CD14-positive monocyte (primary cell): ENCODE measurements at regions not wholly inside any gene's neighbourhood (a gene's known extent, or its start where the extent isn't known, plus 50 kb on each side); places are given as distances from the start of the nearest gene placed in this dataset.

ENCODE experiments used
- DNase-seq, 3 donors: peaks; one replicate each; pipeline ENCODE4 v3.0.0-alpha.2; 2011 to 2022
- H2AFZ ChIP-seq: 2 replicates; pipeline ENCODE4 v1.6.0; 2012; ENCODE audit warnings: mild to moderate bottlenecking, low read depth, low read length, inconsistent platforms; ENCODE audit not compliant: insufficient read depth, poor library complexity, severe bottlenecking
- H3K27ac ChIP-seq, 2 donors: 1 replicate in 1 of 2; 2 replicates in 1 of 2; pipeline ENCODE4 v1.5.1; 2012 to 2013; ENCODE audit warnings: low read length in 2 of 2, control low read depth in 1 of 2, inconsistent platforms in 1 of 2, low read depth in 1 of 2, mild to moderate bottlenecking in 1 of 2
- H3K27me3 ChIP-seq, 2 donors: one replicate each; pipeline versions ENCODE4 v1.6.0 to v1.6.1; 2011 to 2013; ENCODE audit warnings: low read length in 2 of 2; ENCODE audit not compliant: control insufficient read depth in 2 of 2, insufficient read depth in 2 of 2
- H3K36me3 ChIP-seq, 2 donors: replicated peaks in 1 of 2; 1 replicate in 1 of 2; 2 replicates in 1 of 2; pipeline versions ENCODE4 v1.5.1 to v1.6.1; 2012 to 2013; ENCODE audit warnings: low read length in 2 of 2, control low read depth in 1 of 2, inconsistent platforms in 1 of 2, mild to moderate bottlenecking in 1 of 2; ENCODE audit not compliant: insufficient read depth in 2 of 2, control insufficient read depth in 1 of 2
- H3K4me1 ChIP-seq, 2 donors: 1 replicate in 1 of 2; 2 replicates in 1 of 2; pipeline versions ENCODE4 v1.5.1 to v1.6.1; 2012 to 2013; ENCODE audit warnings: low read length in 2 of 2, control low read depth in 1 of 2, inconsistent platforms in 1 of 2, mild to moderate bottlenecking in 1 of 2, moderate library complexity in 1 of 2; ENCODE audit not compliant: insufficient read depth in 2 of 2, control insufficient read depth in 1 of 2
- H3K4me2 ChIP-seq: replicated peaks from 2 replicates; pipeline ENCODE3; 2012; ENCODE audit warnings: low read length, moderate library complexity, mild to moderate bottlenecking; ENCODE audit not compliant: poor library complexity, severe bottlenecking; ENCODE audit errors: extremely low read depth
- H3K4me3 ChIP-seq, 3 experiments: fragments of 200-600 bp in 1 of 3; sonication (generic) in 1 of 3; replicated peaks in 1 of 3; 1 replicate in 2 of 3; 2 replicates in 1 of 3; pipeline ENCODE4 v1.5.1; 2011 to 2013; ENCODE audit warnings: low read length in 3 of 3, mild to moderate bottlenecking in 3 of 3, control low read depth in 2 of 3, low read depth in 2 of 3, inconsistent platforms in 1 of 3, moderate library complexity in 1 of 3
- H3K79me2 ChIP-seq: 2 replicates; pipeline ENCODE4 v1.6.0; 2012; ENCODE audit warnings: mild to moderate bottlenecking, control low read depth, inconsistent platforms, low read length, moderate library complexity; ENCODE audit not compliant: insufficient read depth
- H3K9ac ChIP-seq: 2 replicates; pipeline ENCODE4 v1.6.0; 2017; ENCODE audit warnings: low read length, mild to moderate bottlenecking; ENCODE audit not compliant: insufficient read depth, poor library complexity, severe bottlenecking
- H3K9me3 ChIP-seq, 2 donors: replicated peaks in 1 of 2; 1 replicate in 1 of 2; 2 replicates in 1 of 2; pipeline versions ENCODE4 v1.5.1 to v1.6.1; 2012 to 2013; ENCODE audit warnings: low read length in 2 of 2, control low read depth in 1 of 2; ENCODE audit not compliant: control insufficient read depth in 1 of 2, insufficient read depth in 1 of 2
- H4K20me1 ChIP-seq: 2 replicates; pipeline ENCODE4 v1.6.0; 2012; ENCODE audit warnings: mild to moderate bottlenecking, low read length, control low read depth, moderate library complexity; ENCODE audit not compliant: insufficient read depth
- H3K27ac Mint-ChIP-seq, 7 donors: one replicate each; pipeline ENCODE4 v1.8.0; 2020; ENCODE audit warnings: mild to moderate bottlenecking in 7 of 7, mixed read lengths in 7 of 7, moderate library complexity in 6 of 7, inconsistent platforms in 2 of 7
- H3K27me3 Mint-ChIP-seq, 3 donors: one replicate each; pipeline ENCODE4 v1.8.0; 2021 to 2022; ENCODE audit warnings: low read depth in 3 of 3, mild to moderate bottlenecking in 3 of 3, mixed read lengths in 3 of 3, moderate library complexity in 3 of 3, inconsistent platforms in 1 of 3
- H3K36me3 Mint-ChIP-seq, 2 donors: one replicate each; pipeline ENCODE4 v1.8.0; 2020; ENCODE audit warnings: mixed read lengths in 2 of 2, inconsistent platforms in 1 of 2, mild to moderate bottlenecking in 1 of 2
- H3K4me1 Mint-ChIP-seq: one replicate; pipeline ENCODE4 v1.8.0; 2020; ENCODE audit warnings: mild to moderate bottlenecking, mixed read lengths
- H3K4me3 Mint-ChIP-seq, 2 donors: one replicate each; pipeline ENCODE4 v1.8.0; 2020; ENCODE audit warnings: mild to moderate bottlenecking in 2 of 2, mixed read lengths in 2 of 2, moderate library complexity in 1 of 2
- H3K9me3 Mint-ChIP-seq, 7 donors: one replicate each; pipeline ENCODE4 v1.8.0; 2020 to 2022; ENCODE audit warnings: mixed read lengths in 7 of 7, mild to moderate bottlenecking in 6 of 7, moderate library complexity in 6 of 7, inconsistent platforms in 2 of 7
- CTCF ChIP-seq: fragments of 200-600 bp; IDR thresholded peaks from one replicate; pipeline ENCODE4 v1.8.0; 2022; ENCODE audit warnings: antibody characterized with exemption, mild to moderate bottlenecking
- WGBS: methylation state at CpG from one replicate; pipeline ENCODE4 v1.1.5; 2013; ENCODE audit warnings: missing lambda C conversion rate; ENCODE audit not compliant: insufficient coverage; 5-methylcytosine and 5-hydroxymethylcytosine counted together
- intact Hi-C, 2 donors: fragments of 100-400 bp; cut with micrococcal nuclease; formaldehyde crosslinking; loops; one replicate each; pipeline versions ENCODE4 v1.15.0 to v1.15.1; 2023

GRCh38 chr1:4351453-4351852 lies 303.0 kb upstream of the AJAP1 start:
- H3K27ac Mint-ChIP-seq: no peak overlapping the region
- Histone ChIP-seq H3K27me3 (no peaks in the 10 kb centered on the region), H3K9ac (no peak overlapping the region), H3K4me1 (no peaks in the 10 kb centered on the region), H3K9me3 (no peaks in the 10 kb centered on the region), H3K27ac (no peak overlapping the region), H3K4me2 (no peak overlapping the region), H3K36me3 (no peaks in the 10 kb centered on the region), H4K20me1 (no peaks in the 10 kb centered on the region), H2AFZ (no peak overlapping the region), H3K79me2 (no peaks in the 10 kb centered on the region), H3K4me3 (no peak overlapping the region)
- 92% methylated on average over 4 of the region's 6 CpGs for WGBS
- H3K4me1 Mint-ChIP-seq: no peaks in the 10 kb centered on the region
- no peak for DNase-seq
- no peak for TF ChIP-seq CTCF
- H3K9me3 Mint-ChIP-seq: peaks cover 0 to 7% (median 2%) of the 10 kb centered on the region in 7 donors
- H3K4me3 Mint-ChIP-seq: no peak overlapping the region
- no peaks in the 10 kb centered on the region for H3K36me3 Mint-ChIP-seq
- intact Hi-C loops: no loop called here
- no peaks in the 10 kb centered on the region for H3K27me3 Mint-ChIP-seq

GRCh38 chr1:4353090-4353856 lies 301.1 kb upstream of the AJAP1 start:
- Histone ChIP-seq H3K9ac (no peak overlapping the region), H3K36me3 (no peaks in the 10 kb centered on the region), H3K27me3 (no peaks in the 10 kb centered on the region), H3K4me2 (no peak overlapping the region), H2AFZ (no peak overlapping the region), H3K79me2 (no peaks in the 10 kb centered on the region), H3K4me3 (no peak overlapping the region), H3K27ac (no peak overlapping the region), H4K20me1 (no peaks in the 10 kb centered on the region), H3K9me3 (no peaks in the 10 kb centered on the region), H3K4me1 (no peaks in the 10 kb centered on the region)
- H3K36me3 Mint-ChIP-seq: no peaks in the 10 kb centered on the region
- intact Hi-C loops: no loop called here
- H3K4me3 Mint-ChIP-seq: no peak overlapping the region
- peaks cover 0 to 7% (median 2%) of the 10 kb centered on the region in 7 donors for H3K9me3 Mint-ChIP-seq
- TF ChIP-seq CTCF: no peak
- H3K27ac Mint-ChIP-seq: no peak overlapping the region
- no peak for DNase-seq
- 76% methylated on average over 7 of the region's 13 CpGs for WGBS
- no peaks in the 10 kb centered on the region for H3K27me3 Mint-ChIP-seq
- no peaks in the 10 kb centered on the region for H3K4me1 Mint-ChIP-seq
